ENCODE measurements at regions not wholly inside any gene's neighbourhood (a gene's known extent, or its start where the extent isn't known, plus 50 kb on each side); places are given as distances from the start of the nearest gene placed in this dataset.

GRCh38 chr12:20189767-20190166, 178.6 kb upstream of the PDE3A start:
- DNase-seq (ENCODE audit: low read depth in 2 of 2) = no peak

DNA sequence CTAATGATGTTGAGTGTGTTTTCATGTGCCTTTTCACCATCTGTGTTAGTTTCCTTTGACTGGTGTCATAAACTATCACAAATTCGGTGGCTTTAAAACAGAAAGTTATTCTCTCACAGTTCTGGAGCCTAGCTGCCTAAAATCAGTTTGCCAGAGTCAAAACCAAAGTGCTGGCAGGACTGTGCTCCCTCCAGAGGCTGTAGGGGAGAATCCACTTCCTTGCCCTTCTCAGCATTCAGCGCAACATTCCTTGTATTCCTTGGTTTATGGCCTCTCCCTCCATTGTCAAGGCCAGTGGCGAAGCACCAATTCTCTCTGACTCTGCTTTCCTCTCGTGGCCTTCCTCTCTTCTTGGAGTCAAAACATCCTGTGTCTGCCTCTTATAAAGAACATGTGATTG, 174.2 kb upstream of the PDE3A start:
- DNase-seq (ENCODE audit: low read depth in 2 of 2) = no peak

- DNase-seq (ENCODE audit: low read depth in 2 of 2) = no peak
Observed at GRCh38 chr12:20196767-20197166, 171.6 kb upstream of the PDE3A start.

DNA sequence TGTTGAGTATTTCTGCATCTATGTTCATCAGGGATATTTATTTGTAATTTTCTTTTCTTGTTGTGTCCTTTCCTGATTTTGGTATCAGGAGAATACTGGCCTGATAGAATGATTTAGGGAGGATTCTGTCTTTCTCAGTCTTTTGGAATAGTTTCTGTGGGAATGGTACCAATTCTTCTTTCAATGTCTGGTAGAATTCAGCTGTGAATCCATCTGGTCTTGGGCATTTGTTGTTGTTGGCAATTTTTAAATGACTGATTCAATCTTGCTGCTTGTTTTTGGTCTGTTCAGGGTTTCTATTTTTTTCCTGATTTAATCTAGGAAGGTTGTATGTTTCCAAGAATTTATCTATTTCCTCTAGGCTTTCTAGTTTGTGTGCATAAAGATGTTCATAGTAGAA, 170.9 kb upstream of the PDE3A start:
- no peak for DNase-seq (ENCODE audit: low read depth in 2 of 2)

- no peak for DNase-seq (ENCODE audit: low read depth in 2 of 2)
Observed at GRCh38 chr12:20199780-20200179, 168.6 kb upstream of the PDE3A start.

- no peak for DNase-seq (ENCODE audit: low read depth in 2 of 2)
Observed at GRCh38 chr12:20201733-20202132, 166.6 kb upstream of the PDE3A start.

DNA sequence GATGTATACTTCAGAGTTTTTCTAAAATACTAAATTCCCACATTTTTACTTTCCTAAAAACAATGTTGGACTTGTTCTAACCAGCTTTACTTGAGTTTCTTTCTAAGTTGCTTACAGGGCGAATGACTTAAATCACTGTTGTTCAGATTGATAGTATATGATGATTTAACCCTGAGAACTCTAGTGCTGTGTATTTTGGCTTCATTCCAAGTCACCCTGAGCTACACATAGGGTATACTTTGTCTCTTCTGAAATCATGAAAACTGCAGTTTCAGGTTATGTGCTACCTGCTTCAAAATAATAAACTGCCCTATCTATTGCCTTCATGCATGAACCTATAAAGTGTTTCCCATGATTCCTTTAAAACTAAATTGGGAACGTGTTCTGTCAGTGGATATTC, 162.5 kb upstream of the PDE3A start:
- DNase-seq (ENCODE audit: low read depth in 2 of 2) = no peak

DNA sequence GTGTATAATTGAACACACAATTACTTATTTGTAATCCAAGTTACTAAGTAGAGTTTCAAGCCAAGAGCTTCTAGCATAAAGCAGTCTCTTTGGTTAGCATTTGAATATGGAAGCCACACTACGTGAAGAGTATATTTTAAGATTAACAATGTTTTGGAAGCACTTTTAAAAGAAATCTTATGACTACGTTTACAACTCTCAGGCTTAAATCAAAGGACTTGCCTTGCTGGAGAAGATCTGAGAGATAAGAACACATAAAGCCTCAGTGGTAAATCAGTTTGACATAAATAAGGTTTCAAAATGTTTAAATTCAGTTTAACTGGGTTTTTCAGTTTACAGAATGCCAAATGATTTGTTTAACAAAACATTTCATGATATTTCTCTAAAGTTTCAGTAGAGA, 161.9 kb upstream of the PDE3A start:
- no peak for DNase-seq (ENCODE audit: low read depth in 2 of 2)

GRCh38 chr12:20210621-20211215, 157.6 kb upstream of the PDE3A start:
- no peak for DNase-seq (ENCODE audit: low read depth in 2 of 2)

DNA sequence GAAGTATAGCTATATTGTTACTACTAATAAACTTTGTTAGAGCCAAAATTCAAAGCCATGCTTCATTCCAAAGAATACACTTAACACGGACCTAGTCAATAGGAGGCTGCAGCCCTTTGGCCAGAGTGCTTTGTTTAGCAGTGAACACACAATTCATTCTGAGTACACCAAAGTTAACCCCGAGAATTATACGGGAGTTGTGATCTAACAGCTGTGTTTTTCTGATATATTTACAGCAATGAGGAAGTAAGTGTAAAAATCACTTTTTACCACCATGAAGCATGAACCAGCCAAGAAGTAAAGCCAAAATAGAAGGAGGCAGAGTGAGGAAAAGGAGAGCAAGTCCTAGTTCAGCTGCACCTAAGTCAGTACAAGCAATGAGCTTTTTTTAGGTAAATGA, 156.8 kb upstream of the PDE3A start:
- DNase-seq (ENCODE audit: low read depth in 2 of 2) = no peak

- no peak for DNase-seq (ENCODE audit: low read depth in 2 of 2)
Observed at GRCh38 chr12:20211981-20212421, 156.3 kb upstream of the PDE3A start.

DNA sequence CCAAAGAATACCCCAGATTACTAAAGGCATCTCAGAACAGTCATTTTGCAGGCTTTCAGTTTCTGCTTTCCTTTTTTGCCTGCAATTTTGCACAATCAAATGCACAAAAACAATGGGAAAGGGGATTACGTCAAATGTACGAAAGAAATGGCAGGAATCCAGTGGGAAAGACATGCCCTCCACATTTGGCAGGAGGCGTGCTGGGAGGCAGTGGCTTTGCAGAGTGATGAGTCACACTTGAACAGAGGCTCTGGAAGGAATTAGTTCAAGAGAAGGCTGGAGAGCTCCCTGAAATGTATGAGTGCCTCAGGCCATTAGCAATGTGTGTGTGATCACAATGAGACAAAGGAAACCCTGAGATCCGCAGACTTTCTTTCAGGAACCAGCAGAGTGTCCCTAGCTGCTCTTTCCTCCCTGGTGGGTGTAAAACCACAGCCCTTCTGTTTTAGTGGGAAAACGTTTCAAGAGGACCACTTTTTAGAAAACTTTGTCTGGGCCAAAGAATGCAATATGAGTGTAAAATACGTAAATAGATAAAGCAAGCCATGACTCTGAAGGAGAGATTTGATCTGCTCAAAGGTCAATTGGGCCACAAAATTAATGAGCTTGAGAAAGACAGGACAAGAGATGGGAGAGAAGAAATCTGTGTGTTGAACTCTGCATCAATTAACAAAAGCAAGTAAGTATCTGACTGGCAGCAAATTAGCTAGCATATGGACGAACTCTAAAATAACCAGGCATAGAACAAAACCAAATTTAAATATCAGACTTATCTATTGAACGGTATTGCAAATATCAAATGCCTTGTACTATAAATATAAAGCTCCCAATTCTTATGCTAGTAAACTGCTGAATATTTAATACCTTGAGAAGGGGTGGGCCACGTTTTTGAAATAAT, 155.4 kb upstream of the PDE3A start:
- DNase-seq (ENCODE audit: low read depth in 2 of 2) = no peak

- no peak for DNase-seq (ENCODE audit: low read depth in 2 of 2)
Observed at GRCh38 chr12:20213723-20214625, 154.4 kb upstream of the PDE3A start.

GRCh38 chr12:20220339-20220738, 148.0 kb upstream of the PDE3A start:
- no peak for DNase-seq (ENCODE audit: low read depth in 2 of 2)

DNA sequence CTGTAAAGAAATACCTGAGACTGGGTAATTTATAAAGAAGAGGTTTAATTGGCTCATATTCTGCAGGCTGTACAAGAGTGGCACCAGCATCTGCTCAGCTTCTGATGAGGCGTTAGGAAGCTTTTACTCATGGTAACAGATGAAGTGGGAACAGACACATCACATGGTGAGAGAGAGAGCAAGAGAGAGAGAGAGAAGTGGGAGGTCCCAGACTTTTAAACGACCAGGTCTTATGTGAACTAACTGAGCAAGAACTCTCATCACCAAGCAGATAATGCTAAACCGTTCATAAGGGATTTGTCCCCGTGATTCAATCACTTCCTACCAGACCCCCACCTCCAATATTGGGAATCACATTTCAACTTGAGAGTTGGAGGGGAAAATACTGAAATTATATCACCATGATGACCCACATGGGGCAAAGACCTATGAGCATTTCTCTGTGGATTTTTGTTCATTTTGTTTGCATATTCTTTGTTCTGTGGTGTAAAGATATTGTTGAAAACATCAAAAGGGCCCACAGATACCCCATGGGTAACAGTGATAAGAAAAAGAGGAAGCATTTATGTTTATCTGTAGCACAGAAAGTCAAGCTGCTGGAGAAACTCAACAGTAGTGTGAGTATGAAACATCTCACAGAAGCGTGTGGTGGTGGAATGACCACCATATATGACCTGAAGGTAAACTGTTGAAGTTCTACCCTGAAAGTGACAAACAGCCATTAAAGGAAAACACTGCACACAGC, 135.2 kb upstream of the PDE3A start:
- no peak for DNase-seq (ENCODE audit: low read depth in 2 of 2)

DNA sequence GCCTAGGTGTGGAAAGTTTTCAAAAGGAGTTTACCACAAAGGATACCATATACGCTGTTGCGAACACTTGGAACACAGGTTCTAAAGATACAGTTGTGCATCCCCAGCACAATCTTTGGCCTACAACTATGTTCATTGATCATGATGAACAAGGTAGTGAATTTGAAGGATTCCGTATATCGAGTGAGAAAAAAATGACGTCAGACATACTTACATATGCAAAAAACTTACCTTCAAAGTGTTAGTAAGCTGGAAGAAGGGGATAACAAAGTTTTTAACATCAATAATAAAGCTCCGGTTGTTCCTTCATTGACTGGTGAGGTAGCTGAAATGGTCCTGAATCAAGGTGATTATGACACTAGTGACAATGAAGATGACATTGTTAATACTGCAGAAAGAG, 133.9 kb upstream of the PDE3A start:
- DNase-seq (ENCODE audit: low read depth in 2 of 2) = no peak

DNA sequence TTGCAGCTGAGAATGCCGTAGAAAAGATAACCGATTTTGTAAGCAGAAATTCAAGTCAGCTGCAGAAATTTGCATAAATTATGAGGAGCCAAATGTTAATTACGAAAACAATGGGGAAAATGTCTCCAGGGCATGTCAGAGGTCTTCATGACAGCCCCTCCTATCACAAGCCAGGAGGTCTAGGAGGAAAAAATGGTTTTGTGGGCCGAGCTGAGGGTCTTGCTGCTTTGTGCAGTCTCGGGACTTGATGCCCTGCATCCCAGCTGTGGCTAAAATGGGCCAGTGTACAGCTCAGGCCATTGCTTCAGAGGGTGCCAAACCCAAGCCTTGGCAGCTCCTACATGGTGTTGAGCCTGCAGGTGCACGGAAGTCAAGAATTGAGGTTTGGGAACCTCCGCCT, 131.2 kb upstream of the PDE3A start:
- DNase-seq (ENCODE audit: low read depth in 2 of 2) = no peak

DNA sequence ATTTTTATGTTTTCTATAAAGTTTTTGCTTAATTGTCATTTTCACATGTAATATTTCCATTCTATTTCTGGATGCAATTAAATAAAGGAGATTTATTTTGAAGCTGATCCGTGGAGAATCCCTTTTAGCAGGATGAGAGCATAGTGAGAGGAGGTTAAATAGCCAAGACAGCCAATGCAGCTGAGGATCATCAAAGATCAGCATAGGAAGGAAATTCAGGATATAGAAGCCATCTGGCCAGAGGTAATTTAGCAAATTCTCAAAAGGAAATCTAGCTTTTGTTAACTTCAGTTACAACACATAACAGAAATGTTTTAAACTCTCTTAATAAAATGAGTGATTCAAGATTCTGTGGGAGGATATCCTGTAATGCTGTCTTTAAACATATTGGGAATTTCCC, 122.8 kb upstream of the PDE3A start:
- no peak for DNase-seq (ENCODE audit: low read depth in 2 of 2)

GRCh38 chr12:20248646-20249045, 119.7 kb upstream of the PDE3A start:
- DNase-seq (ENCODE audit: low read depth in 2 of 2) = no peak

- DNase-seq (ENCODE audit: low read depth in 2 of 2) = no peak
Observed at GRCh38 chr12:20250761-20251160, 117.6 kb upstream of the PDE3A start.

DNA sequence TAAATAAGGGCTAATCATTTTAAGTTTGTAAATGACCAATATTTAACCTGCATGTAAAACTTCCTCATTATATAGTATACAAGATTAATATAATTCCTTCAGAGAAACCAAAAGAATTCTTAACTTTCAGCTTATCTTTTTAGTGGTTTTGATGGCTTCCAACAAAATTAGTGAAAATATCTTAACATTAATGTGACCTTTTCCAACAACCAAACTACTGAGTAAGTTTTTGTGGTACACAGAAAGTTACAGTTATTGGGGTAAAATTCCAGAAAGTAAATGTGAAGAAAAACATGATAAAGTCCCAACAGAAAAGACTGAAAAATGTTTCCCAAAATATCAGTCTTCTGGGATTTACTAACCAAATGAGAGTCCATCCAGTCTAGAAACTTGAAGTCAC, 111.0 kb upstream of the PDE3A start:
- DNase-seq (ENCODE audit: low read depth in 2 of 2) = no peak

GRCh38 chr12:20259786-20260185, 108.6 kb upstream of the PDE3A start:
- no peak for DNase-seq (ENCODE audit: low read depth in 2 of 2)

Measured in stimulated activated CD8-positive, alpha-beta memory T cell treated with anti-CD3 and anti-CD28 coated beads, Interleukin-15, amount 100 ng/mL, for 48 hours (primary cell).